ENCODE measurements at regions not wholly inside any gene's neighbourhood (a gene's known extent, or its start where the extent isn't known, plus 50 kb on each side); places are given as distances from the start of the nearest gene placed in this dataset.

DNA sequence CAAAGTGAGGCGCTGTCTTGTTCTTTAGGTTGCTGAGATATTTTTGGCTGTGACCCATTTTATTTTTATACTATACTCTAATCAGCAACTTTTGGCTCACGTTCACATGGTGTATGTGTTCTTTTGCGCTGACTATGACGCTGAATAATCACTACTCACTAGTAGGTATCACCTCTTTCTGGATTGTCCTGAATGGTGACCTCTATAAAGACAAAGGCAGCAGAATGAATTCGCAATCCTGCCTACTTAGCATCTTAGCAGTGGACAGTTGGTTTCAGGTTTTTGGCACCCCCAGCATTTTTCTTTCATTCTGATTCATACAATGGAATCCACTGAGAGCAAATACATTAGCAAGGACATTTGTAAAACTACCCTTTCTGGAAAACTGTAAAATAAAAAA is 351.3 kb downstream of the JRKL start:
- Histone ChIP-seq H3K27me3 (ENCODE audit: control insufficient read depth in 2 of 2, insufficient read depth in 2 of 2, low read length in 2 of 2) (no peaks in the 10 kb centered on the region), H3K4me2 (ENCODE audit: insufficient read depth, low read length) (no peak overlapping the region), H3K36me3 (ENCODE audit: control insufficient read depth, insufficient read depth, low read length) (no peaks in the 10 kb centered on the region), H3K27ac (ENCODE audit: extremely low read depth, low read depth, low read length) (no peak overlapping the region), H2AFZ (ENCODE audit: low read depth, low read length) (no peak overlapping the region), H4K20me1 (replicated peaks; ENCODE audit: control insufficient read depth, insufficient read depth, low read length) (no peaks in the 10 kb centered on the region), H3K9ac (ENCODE audit: insufficient read depth in 1 of 2, low read depth in 2 of 2, low read length in 2 of 2) (no peak overlapping the region), H3K9me1 (ENCODE audit: control insufficient read depth, insufficient read depth, low read length) (no peaks in the 10 kb centered on the region), H3K4me3 (no peak overlapping the region), H3K9me3 (replicated peaks; ENCODE audit: control insufficient read depth, insufficient read depth, low read depth, low read length) (no peaks in the 10 kb centered on the region), H3K4me1 (replicated peaks in 1 of 2; ENCODE audit: control insufficient read depth in 2 of 2, insufficient read depth in 2 of 2, low read length in 2 of 2) (no peaks in the 10 kb centered on the region), H3K79me2 (ENCODE audit: control insufficient read depth, insufficient read depth, low read length) (no peaks in the 10 kb centered on the region)
- ATAC-seq = no peak
- no peak for DNase-seq (ENCODE audit: extremely low read depth in 1 of 4, low spot score in 3 of 4)
- no TSS peak for BruUV-seq (replicated peaks)
- intact Hi-C loops (cut with micrococcal nuclease) = no loop called here
- ChIA-PET POLR2A (no interaction called here), CTCF (ENCODE audit: low intra/inter-chr PET ratio) (no interaction called here)
- in situ Hi-C loops (cut with MboI) = no loop called here
- FAIRE-seq = no peak
- WGBS (ENCODE audit: insufficient coverage, low coverage, missing lambda C conversion rate) = 8% methylated on average over 5 of the region's 5 CpGs
- no peak for TF ChIP-seq PHF8 (IDR thresholded peaks at IDR 0.05; ENCODE audit: borderline replicate concordance, low read length)
- TF ChIP-seq, protein P1, sequence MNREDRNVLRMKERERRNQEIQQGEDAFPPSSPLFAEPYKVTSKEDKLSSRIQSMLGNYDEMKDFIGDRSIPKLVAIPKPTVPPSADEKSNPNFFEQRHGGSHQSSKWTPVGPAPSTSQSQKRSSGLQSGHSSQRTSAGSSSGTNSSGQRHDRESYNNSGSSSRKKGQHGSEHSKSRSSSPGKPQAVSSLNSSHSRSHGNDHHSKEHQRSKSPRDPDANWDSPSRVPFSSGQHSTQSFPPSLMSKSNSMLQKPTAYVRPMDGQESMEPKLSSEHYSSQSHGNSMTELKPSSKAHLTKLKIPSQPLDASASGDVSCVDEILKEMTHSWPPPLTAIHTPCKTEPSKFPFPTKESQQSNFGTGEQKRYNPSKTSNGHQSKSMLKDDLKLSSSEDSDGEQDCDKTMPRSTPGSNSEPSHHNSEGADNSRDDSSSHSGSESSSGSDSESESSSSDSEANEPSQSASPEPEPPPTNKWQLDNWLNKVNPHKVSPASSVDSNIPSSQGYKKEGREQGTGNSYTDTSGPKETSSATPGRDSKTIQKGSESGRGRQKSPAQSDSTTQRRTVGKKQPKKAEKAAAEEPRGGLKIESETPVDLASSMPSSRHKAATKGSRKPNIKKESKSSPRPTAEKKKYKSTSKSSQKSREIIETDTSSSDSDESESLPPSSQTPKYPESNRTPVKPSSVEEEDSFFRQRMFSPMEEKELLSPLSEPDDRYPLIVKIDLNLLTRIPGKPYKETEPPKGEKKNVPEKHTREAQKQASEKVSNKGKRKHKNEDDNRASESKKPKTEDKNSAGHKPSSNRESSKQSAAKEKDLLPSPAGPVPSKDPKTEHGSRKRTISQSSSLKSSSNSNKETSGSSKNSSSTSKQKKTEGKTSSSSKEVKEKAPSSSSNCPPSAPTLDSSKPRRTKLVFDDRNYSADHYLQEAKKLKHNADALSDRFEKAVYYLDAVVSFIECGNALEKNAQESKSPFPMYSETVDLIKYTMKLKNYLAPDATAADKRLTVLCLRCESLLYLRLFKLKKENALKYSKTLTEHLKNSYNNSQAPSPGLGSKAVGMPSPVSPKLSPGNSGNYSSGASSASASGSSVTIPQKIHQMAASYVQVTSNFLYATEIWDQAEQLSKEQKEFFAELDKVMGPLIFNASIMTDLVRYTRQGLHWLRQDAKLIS (CRISPR knock-in tag; IDR thresholded peaks at IDR 0.05) = no peak
- TF ChIP-seq MAFF (IDR thresholded peaks at IDR 0.05; ENCODE audit: low read length) = no peak
- TF ChIP-seq ZNF239 (CRISPR knock-in tag; IDR thresholded peaks at IDR 0.05) = no peak
- no peak for TF ChIP-seq ZNF282 (CRISPR knock-in tag; IDR thresholded peaks at IDR 0.05)
- TF ChIP-seq XRCC3 (IDR thresholded peaks at IDR 0.05) = no peak
- TF ChIP-seq SIX5 (IDR thresholded peaks at IDR 0.05; ENCODE audit: borderline replicate concordance in 1 of 2, insufficient read depth in 1 of 2, low read depth in 1 of 2, low read length in 2 of 2) = no peak
- TF ChIP-seq TEAD4 (IDR thresholded peaks at IDR 0.05; ENCODE audit: low read length) = no peak
- no peak for TF ChIP-seq TEAD4 (CRISPR knock-in tag; IDR thresholded peaks at IDR 0.05; ENCODE audit: borderline replicate concordance)
- no peak for TF ChIP-seq CXXC5 (CRISPR knock-in tag; IDR thresholded peaks at IDR 0.05)
- TF ChIP-seq, protein P2, sequence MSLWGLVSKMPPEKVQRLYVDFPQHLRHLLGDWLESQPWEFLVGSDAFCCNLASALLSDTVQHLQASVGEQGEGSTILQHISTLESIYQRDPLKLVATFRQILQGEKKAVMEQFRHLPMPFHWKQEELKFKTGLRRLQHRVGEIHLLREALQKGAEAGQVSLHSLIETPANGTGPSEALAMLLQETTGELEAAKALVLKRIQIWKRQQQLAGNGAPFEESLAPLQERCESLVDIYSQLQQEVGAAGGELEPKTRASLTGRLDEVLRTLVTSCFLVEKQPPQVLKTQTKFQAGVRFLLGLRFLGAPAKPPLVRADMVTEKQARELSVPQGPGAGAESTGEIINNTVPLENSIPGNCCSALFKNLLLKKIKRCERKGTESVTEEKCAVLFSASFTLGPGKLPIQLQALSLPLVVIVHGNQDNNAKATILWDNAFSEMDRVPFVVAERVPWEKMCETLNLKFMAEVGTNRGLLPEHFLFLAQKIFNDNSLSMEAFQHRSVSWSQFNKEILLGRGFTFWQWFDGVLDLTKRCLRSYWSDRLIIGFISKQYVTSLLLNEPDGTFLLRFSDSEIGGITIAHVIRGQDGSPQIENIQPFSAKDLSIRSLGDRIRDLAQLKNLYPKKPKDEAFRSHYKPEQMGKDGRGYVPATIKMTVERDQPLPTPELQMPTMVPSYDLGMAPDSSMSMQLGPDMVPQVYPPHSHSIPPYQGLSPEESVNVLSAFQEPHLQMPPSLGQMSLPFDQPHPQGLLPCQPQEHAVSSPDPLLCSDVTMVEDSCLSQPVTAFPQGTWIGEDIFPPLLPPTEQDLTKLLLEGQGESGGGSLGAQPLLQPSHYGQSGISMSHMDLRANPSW (CRISPR knock-in tag; IDR thresholded peaks at IDR 0.05) = no peak
- TF ChIP-seq RAD21 (CRISPR knock-in tag; conservative IDR thresholded peaks at IDR 0.05 in 1 of 2, IDR thresholded peaks at IDR 0.05 in 1 of 2) = no peak
- TF ChIP-seq MTA3 (IDR thresholded peaks at IDR 0.05; ENCODE audit: borderline replicate concordance) = no peak
- TF ChIP-seq, protein P3, sequence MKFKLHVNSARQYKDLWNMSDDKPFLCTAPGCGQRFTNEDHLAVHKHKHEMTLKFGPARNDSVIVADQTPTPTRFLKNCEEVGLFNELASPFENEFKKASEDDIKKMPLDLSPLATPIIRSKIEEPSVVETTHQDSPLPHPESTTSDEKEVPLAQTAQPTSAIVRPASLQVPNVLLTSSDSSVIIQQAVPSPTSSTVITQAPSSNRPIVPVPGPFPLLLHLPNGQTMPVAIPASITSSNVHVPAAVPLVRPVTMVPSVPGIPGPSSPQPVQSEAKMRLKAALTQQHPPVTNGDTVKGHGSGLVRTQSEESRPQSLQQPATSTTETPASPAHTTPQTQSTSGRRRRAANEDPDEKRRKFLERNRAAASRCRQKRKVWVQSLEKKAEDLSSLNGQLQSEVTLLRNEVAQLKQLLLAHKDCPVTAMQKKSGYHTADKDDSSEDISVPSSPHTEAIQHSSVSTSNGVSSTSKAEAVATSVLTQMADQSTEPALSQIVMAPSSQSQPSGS (CRISPR knock-in tag; IDR thresholded peaks at IDR 0.05) = no peak
- TF ChIP-seq SIN3B (IDR thresholded peaks at IDR 0.05; ENCODE audit: low read depth) = no peak
- no peak for TF ChIP-seq KDM1A (IDR thresholded peaks at IDR 0.05)
- TF ChIP-seq MEF2A (IDR thresholded peaks at IDR 0.05; ENCODE audit: control insufficient read depth, low read depth, low read length) = no peak

All from K562 (cell line).